ENCODE measurements at regions not wholly inside any gene's neighbourhood (a gene's known extent, or its start where the extent isn't known, plus 50 kb on each side); places are given as distances from the start of the nearest gene placed in this dataset.

- Mint-ChIP-seq H3K4me1 (ENCODE audit: low read depth) (no peaks in the 10 kb centered on the region), H3K36me3 (peaks cover 9% of the 10 kb centered on the region), H3K9me3 (peaks cover 11% of the 10 kb centered on the region), H3K27ac (no peak overlapping the region), H3K27me3 (no peaks in the 10 kb centered on the region), H3K4me3 (no peak overlapping the region)
- ChIA-PET CTCF (no interaction called here), POLR2A (no interaction called here)
- intact Hi-C loops (cut with micrococcal nuclease) = no loop called here
- DNase-seq = no peak
These were observed 75.6 kb upstream of the MSX1 start for GRCh38 chr4:4783847-4784246.

GRCh38 chr4:4782969-4783368 lies 76.5 kb upstream of the MSX1 start:
- peaks cover 7% of the 10 kb centered on the region for H3K36me3 Mint-ChIP-seq
- H3K27ac Mint-ChIP-seq = no peak overlapping the region
- no peak overlapping the region for H3K4me3 Mint-ChIP-seq
- ChIA-PET POLR2A (no interaction called here), CTCF (no interaction called here)
- peaks cover 6% of the 10 kb centered on the region for H3K9me3 Mint-ChIP-seq
- H3K27me3 Mint-ChIP-seq = no peaks in the 10 kb centered on the region
- intact Hi-C loops (cut with micrococcal nuclease) = no loop called here
- H3K4me1 Mint-ChIP-seq (ENCODE audit: low read depth) = no peaks in the 10 kb centered on the region
- DNase-seq = no peak

- Mint-ChIP-seq H3K4me3 (no peak overlapping the region), H3K9me3 (no peaks in the 10 kb centered on the region), H3K27me3 (no peaks in the 10 kb centered on the region), H3K4me1 (ENCODE audit: low read depth) (no peaks in the 10 kb centered on the region), H3K27ac (no peak overlapping the region), H3K36me3 (peaks cover 4% of the 10 kb centered on the region)
- intact Hi-C loops (cut with micrococcal nuclease) = no loop called here
- no peak for DNase-seq
- ChIA-PET POLR2A (no interaction called here), CTCF (no interaction called here)
These were observed 77.3 kb upstream of the MSX1 start for GRCh38 chr4:4781936-4782707.

GRCh38 chr4:4780729-4781244 lies 78.7 kb upstream of the MSX1 start:
- Mint-ChIP-seq H3K27ac (no peak overlapping the region), H3K4me3 (no peak overlapping the region), H3K36me3 (peaks cover 4% of the 10 kb centered on the region), H3K9me3 (no peaks in the 10 kb centered on the region), H3K4me1 (ENCODE audit: low read depth) (no peaks in the 10 kb centered on the region), H3K27me3 (no peaks in the 10 kb centered on the region)
- intact Hi-C loops (cut with micrococcal nuclease) = no loop called here
- no peak for DNase-seq
- CTCF ChIA-PET = no interaction called here
- POLR2A ChIA-PET = no interaction called here

- ChIA-PET CTCF (no interaction called here), POLR2A (no interaction called here)
- DNase-seq = no peak
- Mint-ChIP-seq H3K36me3 (peaks cover 4% of the 10 kb centered on the region), H3K27me3 (no peaks in the 10 kb centered on the region), H3K4me1 (ENCODE audit: low read depth) (no peaks in the 10 kb centered on the region), H3K4me3 (no peak overlapping the region), H3K27ac (no peak overlapping the region), H3K9me3 (no peaks in the 10 kb centered on the region)
- intact Hi-C loops (cut with micrococcal nuclease) = no loop called here
These were observed 80.0 kb upstream of the MSX1 start for GRCh38 chr4:4779486-4779885.

- Mint-ChIP-seq H3K36me3 (peaks cover 4% of the 10 kb centered on the region), H3K27ac (no peak overlapping the region), H3K4me3 (no peak overlapping the region), H3K4me1 (ENCODE audit: low read depth) (no peaks in the 10 kb centered on the region), H3K27me3 (no peaks in the 10 kb centered on the region), H3K9me3 (no peaks in the 10 kb centered on the region)
- DNase-seq = no peak
- POLR2A ChIA-PET = no interaction called here
- CTCF ChIA-PET = no interaction called here
- intact Hi-C loops (cut with micrococcal nuclease) = no loop called here
These were observed 80.4 kb upstream of the MSX1 start for GRCh38 chr4:4779054-4779453.

- H3K4me3 Mint-ChIP-seq = no peak overlapping the region
- ChIA-PET POLR2A (no interaction called here), CTCF (interaction anchor here (0.8 kb wide), 1 partner anchor 288 kb away, joined by 3 read pairs; no protein-coding TSS in a partner anchor)
- H3K9me3 Mint-ChIP-seq = no peaks in the 10 kb centered on the region
- intact Hi-C loops (cut with micrococcal nuclease) = no loop called here
- H3K4me1 Mint-ChIP-seq (ENCODE audit: low read depth) = no peaks in the 10 kb centered on the region
- DNase-seq = no peak
- H3K36me3 Mint-ChIP-seq = peaks cover 4% of the 10 kb centered on the region
- H3K27me3 Mint-ChIP-seq = no peaks in the 10 kb centered on the region
- no peak overlapping the region for H3K27ac Mint-ChIP-seq
These were observed 80.9 kb upstream of the MSX1 start for GRCh38 chr4:4778554-4778953.

- Mint-ChIP-seq H3K9me3 (no peaks in the 10 kb centered on the region), H3K4me1 (ENCODE audit: low read depth) (no peaks in the 10 kb centered on the region), H3K4me3 (no peak overlapping the region), H3K36me3 (no peaks in the 10 kb centered on the region), H3K27me3 (no peaks in the 10 kb centered on the region), H3K27ac (no peak overlapping the region)
- no peak for DNase-seq
- POLR2A ChIA-PET = no interaction called here
- CTCF ChIA-PET = no interaction called here
- intact Hi-C loops (cut with micrococcal nuclease) = no loop called here
These were observed 82.5 kb upstream of the MSX1 start for GRCh38 chr4:4776934-4777333.

GRCh38 chr4:4776335-4776734 lies 83.1 kb upstream of the MSX1 start:
- DNase-seq = no peak
- CTCF ChIA-PET = no interaction called here
- intact Hi-C loops (cut with micrococcal nuclease) = no loop called here
- H3K36me3 Mint-ChIP-seq = no peaks in the 10 kb centered on the region
- no peak overlapping the region for H3K4me3 Mint-ChIP-seq
- no peaks in the 10 kb centered on the region for H3K9me3 Mint-ChIP-seq
- H3K27me3 Mint-ChIP-seq = no peaks in the 10 kb centered on the region
- H3K27ac Mint-ChIP-seq = no peak overlapping the region
- POLR2A ChIA-PET = no interaction called here
- no peaks in the 10 kb centered on the region for H3K4me1 Mint-ChIP-seq (ENCODE audit: low read depth)

- H3K9me3 Mint-ChIP-seq = no peaks in the 10 kb centered on the region
- CTCF ChIA-PET = no interaction called here
- intact Hi-C loops (cut with micrococcal nuclease) = no loop called here
- no peaks in the 10 kb centered on the region for H3K36me3 Mint-ChIP-seq
- POLR2A ChIA-PET = no interaction called here
- no peak for DNase-seq
- no peaks in the 10 kb centered on the region for H3K27me3 Mint-ChIP-seq
- H3K4me3 Mint-ChIP-seq = no peak overlapping the region
- H3K27ac Mint-ChIP-seq = no peak overlapping the region
- H3K4me1 Mint-ChIP-seq (ENCODE audit: low read depth) = no peaks in the 10 kb centered on the region
These were observed 83.9 kb upstream of the MSX1 start for GRCh38 chr4:4775493-4776004.

GRCh38 chr4:4772534-4772933 lies 86.9 kb upstream of the MSX1 start:
- Mint-ChIP-seq H3K36me3 (no peaks in the 10 kb centered on the region), H3K27ac (no peak overlapping the region), H3K4me1 (ENCODE audit: low read depth) (no peaks in the 10 kb centered on the region), H3K9me3 (no peaks in the 10 kb centered on the region), H3K27me3 (no peaks in the 10 kb centered on the region), H3K4me3 (no peak overlapping the region)
- CTCF ChIA-PET = no interaction called here
- intact Hi-C loops (cut with micrococcal nuclease) = no loop called here
- POLR2A ChIA-PET = no interaction called here
- no peak for DNase-seq

GRCh38 chr4:4771160-4771559 lies 88.3 kb upstream of the MSX1 start:
- no peak overlapping the region for H3K27ac Mint-ChIP-seq
- no peaks in the 10 kb centered on the region for H3K4me1 Mint-ChIP-seq (ENCODE audit: low read depth)
- ChIA-PET CTCF (no interaction called here), POLR2A (no interaction called here)
- DNase-seq = no peak
- intact Hi-C loops (cut with micrococcal nuclease) = no loop called here
- no peaks in the 10 kb centered on the region for H3K9me3 Mint-ChIP-seq
- H3K27me3 Mint-ChIP-seq = no peaks in the 10 kb centered on the region
- H3K36me3 Mint-ChIP-seq = no peaks in the 10 kb centered on the region
- no peak overlapping the region for H3K4me3 Mint-ChIP-seq

- intact Hi-C loops (cut with micrococcal nuclease) = no loop called here
- Mint-ChIP-seq H3K36me3 (no peaks in the 10 kb centered on the region), H3K27ac (no peak overlapping the region), H3K4me1 (ENCODE audit: low read depth) (no peaks in the 10 kb centered on the region), H3K27me3 (no peaks in the 10 kb centered on the region), H3K9me3 (no peaks in the 10 kb centered on the region), H3K4me3 (no peak overlapping the region)
- CTCF ChIA-PET = no interaction called here
- POLR2A ChIA-PET = no interaction called here
- no peak for DNase-seq
These were observed 88.9 kb upstream of the MSX1 start for GRCh38 chr4:4770610-4771009.
